B cell (primary cell): ENCODE measurements at regions not wholly inside any gene's neighbourhood (a gene's known extent, or its start where the extent isn't known, plus 50 kb on each side); places are given as distances from the start of the nearest gene placed in this dataset.
"Not testable (repeated sequence)": the region's sequence is repeated elsewhere in the genome, so short reads cannot be mapped to it uniquely, and the experiment has no call there.

Experiments used
- ATAC-seq: fragments of 200-7000 bp; cut with Tn5 transposase; one replicate; pipeline ENCODE4 v1.10.0; 2021; ENCODE audit warnings: low read depth, mild to moderate bottlenecking, moderate number of reproducible peaks, moderate library complexity
- CTCF ChIA-PET: fragments of 350-600 bp; sonication (Branson Sonifier 250); formaldehyde crosslinking; loops from one replicate; lab custom pipeline; 2021; ENCODE audit warnings: antibody characterized with exemption, inconsistent platforms; lab: Charles Lee
- POLR2A ChIA-PET: fragments of 350-600 bp; sonication (Branson Sonifier 250); formaldehyde crosslinking; loops from one replicate; lab custom pipeline; 2021; ENCODE audit warnings: antibody characterized with exemption; lab: Charles Lee
- DNase-seq: peaks from one replicate; pipeline ENCODE4 v3.0.0; 2013
- H2AFZ ChIP-seq: 2 replicates; pipeline ENCODE4 v1.6.1; 2012; ENCODE audit warnings: mild to moderate bottlenecking, low read depth, low read length; ENCODE audit not compliant: insufficient read depth, poor library complexity, severe bottlenecking
- H3K27ac ChIP-seq, 2 donors: 1 replicate in 1 of 2; 2 replicates in 1 of 2; pipeline ENCODE4 v1.5.1; 2012 to 2013; ENCODE audit warnings: low read length in 2 of 2, mild to moderate bottlenecking in 2 of 2, moderate library complexity in 1 of 2
- H3K27me3 ChIP-seq, 4 experiments: fragments of 200-600 bp in 1 of 4; sonication (generic) in 1 of 4; replicated peaks in 1 of 4; 1 replicate in 2 of 4; 2 replicates in 2 of 4; pipeline versions ENCODE4 v1.6.1 to v1.7.0; 2013 to 2016; ENCODE audit warnings: low read length in 3 of 4, mild to moderate bottlenecking in 2 of 4, mixed read lengths in 1 of 4, moderate library complexity in 1 of 4; ENCODE audit not compliant: insufficient read depth in 4 of 4, control insufficient read depth in 3 of 4; ENCODE audit errors: control extremely low read depth in 1 of 4
- H3K36me3 ChIP-seq, 2 experiments: replicated peaks in 1 of 2; 1 replicate in 1 of 2; 2 replicates in 1 of 2; pipeline versions ENCODE4 v1.6.1 to v1.7.1; 2013; ENCODE audit warnings: low read length in 1 of 2; ENCODE audit not compliant: insufficient read depth in 2 of 2, control insufficient read depth in 1 of 2; ENCODE audit errors: control extremely low read depth in 1 of 2, extremely low read depth in 1 of 2
- H3K4me1 ChIP-seq, 2 donors: fragments of 200-600 bp in 1 of 2; sonication (generic) in 1 of 2; 1 replicate in 1 of 2; 2 replicates in 1 of 2; pipeline versions ENCODE4 v1.5.1 to v1.6.1; 2013 to 2017; ENCODE audit warnings: low read length in 2 of 2; ENCODE audit not compliant: control insufficient read depth in 2 of 2, insufficient read depth in 2 of 2
- H3K4me2 ChIP-seq: replicated peaks from 2 replicates; pipeline ENCODE3; 2012; ENCODE audit warnings: mild to moderate bottlenecking, low read depth, low read length; ENCODE audit not compliant: poor library complexity, severe bottlenecking
- H3K4me3 ChIP-seq, 5 experiments: fragments of 200-600 bp in 1 of 5; sonication (generic) in 1 of 5; 1 replicate in 3 of 5; 2 replicates in 2 of 5; pipeline versions ENCODE4 v1.5.1 to v1.7.0; 2011 to 2016; ENCODE audit warnings: low read length in 4 of 5, mild to moderate bottlenecking in 4 of 5, low read depth in 2 of 5, control low read depth in 1 of 5, moderate library complexity in 1 of 5; ENCODE audit not compliant: insufficient read depth in 1 of 5; ENCODE audit errors: control extremely low read depth in 1 of 5, extremely low read depth in 1 of 5
- H3K79me2 ChIP-seq: fragments of 200-600 bp; sonication (generic); one replicate; pipeline ENCODE4 v1.6.0; 2016; ENCODE audit warnings: low read length; ENCODE audit not compliant: control insufficient read depth, insufficient read depth
- H3K9ac ChIP-seq: fragments of 200-600 bp; sonication (generic); 2 replicates; pipeline ENCODE4 v1.6.1; 2017; ENCODE audit warnings: mild to moderate bottlenecking, low read length, moderate library complexity
- H3K9me3 ChIP-seq, 3 donors: one replicate each; pipeline versions ENCODE4 v1.6.1 to v1.7.1; 2013; ENCODE audit warnings: low read length in 2 of 3; ENCODE audit not compliant: control insufficient read depth in 2 of 3, insufficient read depth in 1 of 3; ENCODE audit errors: control extremely low read depth in 1 of 3
- H4K20me1 ChIP-seq: 2 replicates; pipeline ENCODE4 v1.6.0; 2012; ENCODE audit warnings: mild to moderate bottlenecking, low read length; ENCODE audit not compliant: insufficient read depth, control insufficient read depth, poor library complexity, severe bottlenecking
- H3K27ac Mint-ChIP-seq: one replicate; pipeline ENCODE4 v1.8.0; 2021; ENCODE audit warnings: mixed read lengths
- H3K27me3 Mint-ChIP-seq: one replicate; pipeline ENCODE4 v1.8.0; 2021; ENCODE audit warnings: mixed read lengths
- H3K4me1 Mint-ChIP-seq: one replicate; pipeline ENCODE4 v1.8.0; 2021; ENCODE audit warnings: mixed read lengths
- H3K4me3 Mint-ChIP-seq: one replicate; pipeline ENCODE4 v1.8.0; 2021; ENCODE audit warnings: mixed read lengths
- H3K9me3 Mint-ChIP-seq: one replicate; pipeline ENCODE4 v1.8.0; 2022; ENCODE audit warnings: mixed read lengths; ENCODE audit not compliant: insufficient read depth
- EZH2 ChIP-seq: IDR thresholded peaks from 2 replicates; pipeline ENCODE4 v1.6.1; 2012; ENCODE audit warnings: borderline replicate concordance, low read depth, mild to moderate bottlenecking, moderate library complexity, low read length; ENCODE audit not compliant: insufficient read depth, poor library complexity, severe bottlenecking
- WGBS: methylation state at CpG from one replicate; pipeline ENCODE4 v1.1.5; 2013; ENCODE audit warnings: missing lambda C conversion rate; ENCODE audit not compliant: insufficient coverage; 5-methylcytosine and 5-hydroxymethylcytosine counted together
- intact Hi-C: fragments of 100-400 bp; cut with micrococcal nuclease; formaldehyde crosslinking; loops from one replicate; pipeline ENCODE4 v1.10.0; 2022
- TF ChIP-seq, protein P1 (sequence below): fragments of 200-600 bp; IDR thresholded peaks from one replicate; pipeline ENCODE4 v1.8.0; 2022; ENCODE audit warnings: antibody characterized with exemption, mild to moderate bottlenecking

- no peak overlapping the region for H3K9ac ChIP-seq
- no peak overlapping the region for H3K4me3 ChIP-seq
- Mint-ChIP-seq H3K4me3 (no peak overlapping the region), H3K9me3 (no peaks in the 10 kb centered on the region), H3K27me3 (no peaks in the 10 kb centered on the region), H3K27ac (no peak overlapping the region), H3K4me1 (no peaks in the 10 kb centered on the region)
- H3K36me3 ChIP-seq = no peaks in the 10 kb centered on the region
- DNase-seq (no peak), ATAC-seq (no peak)
- CTCF ChIA-PET = no interaction called here
- intact Hi-C loops = no loop called here
- H3K4me1 ChIP-seq = no peaks in the 10 kb centered on the region
- no peak overlapping the region for H3K4me2 ChIP-seq
- no peak overlapping the region for H2AFZ ChIP-seq
- peaks cover 0 to 4% (median 0%) of the 10 kb centered on the region in 3 donors for H3K9me3 ChIP-seq
- no peak for TF ChIP-seq EZH2
- TF ChIP-seq, protein P1, sequence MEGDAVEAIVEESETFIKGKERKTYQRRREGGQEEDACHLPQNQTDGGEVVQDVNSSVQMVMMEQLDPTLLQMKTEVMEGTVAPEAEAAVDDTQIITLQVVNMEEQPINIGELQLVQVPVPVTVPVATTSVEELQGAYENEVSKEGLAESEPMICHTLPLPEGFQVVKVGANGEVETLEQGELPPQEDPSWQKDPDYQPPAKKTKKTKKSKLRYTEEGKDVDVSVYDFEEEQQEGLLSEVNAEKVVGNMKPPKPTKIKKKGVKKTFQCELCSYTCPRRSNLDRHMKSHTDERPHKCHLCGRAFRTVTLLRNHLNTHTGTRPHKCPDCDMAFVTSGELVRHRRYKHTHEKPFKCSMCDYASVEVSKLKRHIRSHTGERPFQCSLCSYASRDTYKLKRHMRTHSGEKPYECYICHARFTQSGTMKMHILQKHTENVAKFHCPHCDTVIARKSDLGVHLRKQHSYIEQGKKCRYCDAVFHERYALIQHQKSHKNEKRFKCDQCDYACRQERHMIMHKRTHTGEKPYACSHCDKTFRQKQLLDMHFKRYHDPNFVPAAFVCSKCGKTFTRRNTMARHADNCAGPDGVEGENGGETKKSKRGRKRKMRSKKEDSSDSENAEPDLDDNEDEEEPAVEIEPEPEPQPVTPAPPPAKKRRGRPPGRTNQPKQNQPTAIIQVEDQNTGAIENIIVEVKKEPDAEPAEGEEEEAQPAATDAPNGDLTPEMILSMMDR = no peak
- no peaks in the 10 kb centered on the region for H3K27me3 ChIP-seq
- H3K27ac ChIP-seq = no peak overlapping the region
- no peaks in the 10 kb centered on the region for H3K79me2 ChIP-seq
- POLR2A ChIA-PET = no interaction called here
- H4K20me1 ChIP-seq = no peaks in the 10 kb centered on the region
- 75% methylated on average over 2 of the region's 3 CpGs for WGBS
Measured at GRCh38 chr11:82184966-82185365, 548.7 kb downstream of the FAM181B start.

DNA sequence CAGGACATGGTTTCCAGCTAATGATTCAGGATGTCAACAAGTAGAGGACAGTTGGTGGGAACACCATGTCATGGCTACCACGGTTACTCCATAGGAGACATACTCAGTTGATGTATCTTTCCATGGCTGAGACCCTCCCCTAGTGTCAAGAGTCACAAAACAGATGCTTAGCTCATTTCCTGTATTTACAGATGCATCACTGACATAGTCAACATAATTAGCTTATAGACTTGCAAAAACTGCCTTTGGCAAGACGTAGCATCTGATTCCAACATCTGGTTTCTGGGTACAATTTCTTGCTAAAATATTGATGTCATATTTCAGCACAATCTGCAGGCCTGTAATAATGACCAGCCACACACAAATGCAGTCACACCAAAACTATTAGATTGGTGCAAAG, 550.3 kb downstream of the FAM181B start:
- POLR2A ChIA-PET = no interaction called here
- no CpG with 5 or more reads among the region's 2 CpGs for WGBS

GRCh38 chr11:82182697-82183096, 551.0 kb downstream of the FAM181B start:
- H3K27me3 ChIP-seq, H3K27me3 Mint-ChIP-seq, H3K4me3 ChIP-seq, DNase-seq, CTCF ChIA-PET, H3K9ac ChIP-seq, H3K4me3 Mint-ChIP-seq, H4K20me1 ChIP-seq, H2AFZ ChIP-seq, POLR2A ChIA-PET, ATAC-seq, H3K79me2 ChIP-seq, H3K27ac Mint-ChIP-seq, H3K9me3 Mint-ChIP-seq, H3K9me3 ChIP-seq, H3K4me1 Mint-ChIP-seq, H3K4me2 ChIP-seq, H3K27ac ChIP-seq, H3K4me1 ChIP-seq, intact Hi-C loops, H3K36me3 ChIP-seq: not testable (repeated sequence)
- WGBS = no CpG with 5 or more reads among the region's 2 CpGs

More for the DNA sequence above, 550.3 kb downstream of the FAM181B start:
- ATAC-seq (no peak), DNase-seq (no peak)
- TF ChIP-seq EZH2 = no peak
- TF ChIP-seq, protein P1 = no peak
- Mint-ChIP-seq H3K4me3 (no peak overlapping the region), H3K9me3 (no peaks in the 10 kb centered on the region), H3K27me3 (no peaks in the 10 kb centered on the region), H3K27ac (no peak overlapping the region), H3K4me1 (no peaks in the 10 kb centered on the region)
- Histone ChIP-seq H3K79me2 (no peaks in the 10 kb centered on the region), H3K9me3 (peaks cover 0 to 4% (median 0%) of the 10 kb centered on the region in 3 donors), H3K4me1 (no peaks in the 10 kb centered on the region), H3K9ac (no peak overlapping the region), H3K36me3 (no peaks in the 10 kb centered on the region), H4K20me1 (no peaks in the 10 kb centered on the region), H2AFZ (no peak overlapping the region), H3K27me3 (no peaks in the 10 kb centered on the region), H3K27ac (no peak overlapping the region), H3K4me3 (no peak overlapping the region), H3K4me2 (no peak overlapping the region)
- CTCF ChIA-PET = no interaction called here
- intact Hi-C loops = no loop called here
